ENCODE measurements at regions not wholly inside any gene's neighbourhood (a gene's known extent, or its start where the extent isn't known, plus 50 kb on each side); places are given as distances from the start of the nearest gene placed in this dataset.

- no peak for DNase-seq (ENCODE audit: low spot score)
- no peak overlapping the region for H3K9ac ChIP-seq (ENCODE audit: low read depth in 1 of 2, low read length in 2 of 2)
- H3K27ac ChIP-seq (ENCODE audit: low read depth in 1 of 2, low read length in 2 of 2) = peak overlapping the region; percentile 77 to 87
- TF ChIP-seq GABPA (IDR thresholded peaks at IDR 0.05 in 1 of 2, conservative IDR thresholded peaks at IDR 0.05 in 1 of 2) = no peak
- no peak for TF ChIP-seq NR2F2 (IDR thresholded peaks at IDR 0.05)
- TF ChIP-seq, protein P1, sequence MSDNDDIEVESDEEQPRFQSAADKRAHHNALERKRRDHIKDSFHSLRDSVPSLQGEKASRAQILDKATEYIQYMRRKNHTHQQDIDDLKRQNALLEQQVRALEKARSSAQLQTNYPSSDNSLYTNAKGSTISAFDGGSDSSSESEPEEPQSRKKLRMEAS (IDR thresholded peaks at IDR 0.05) = no peak
- TF ChIP-seq FOXA2 (IDR thresholded peaks at IDR 0.05) = no peak
- no peak for TF ChIP-seq FOXA1 (IDR thresholded peaks at IDR 0.05)
- TF ChIP-seq REST (IDR thresholded peaks at IDR 0.05) = no peak
- no peak for TF ChIP-seq JUND (IDR thresholded peaks at IDR 0.05)
- TF ChIP-seq HNF4G (IDR thresholded peaks at IDR 0.05) = no peak
- TF ChIP-seq SP1 (IDR thresholded peaks at IDR 0.05) = no peak
- TF ChIP-seq RXRA (IDR thresholded peaks at IDR 0.05) = no peak
- H3K4me1 ChIP-seq (ENCODE audit: control insufficient read depth in 4 of 4, insufficient read depth in 4 of 4, low read length in 3 of 4) = peaks cover 0 to 26% (median 12%) of the 10 kb centered on the region in 4 donors
- 79% methylated on average over 7 of the region's 7 CpGs for WGBS
- no peak overlapping the region for H3K4me3 ChIP-seq (ENCODE audit: low read depth in 1 of 3, low read length in 3 of 3)
- H3K27me3 ChIP-seq (ENCODE audit: control insufficient read depth in 4 of 4, insufficient read depth in 4 of 4, low read length in 3 of 4) = no peaks in the 10 kb centered on the region
- H3K36me3 ChIP-seq (ENCODE audit: control insufficient read depth in 4 of 4, insufficient read depth in 3 of 4, low read depth in 1 of 4, low read length in 3 of 4) = no peaks in the 10 kb centered on the region
- no peaks in the 10 kb centered on the region for H3K9me3 ChIP-seq (ENCODE audit: control insufficient read depth in 4 of 4, low read length in 3 of 4)
Observed at GRCh38 chr6:18053078-18053477, 65.6 kb upstream of the KIF13A start.

GRCh38 chr6:18049646-18050045 lies 62.2 kb upstream of the KIF13A start:
- 97% methylated on average over 2 of the region's 2 CpGs for WGBS
- no peaks in the 10 kb centered on the region for H3K9me3 ChIP-seq (ENCODE audit: control insufficient read depth in 4 of 4, low read length in 3 of 4)
- no peak overlapping the region for H3K4me3 ChIP-seq (ENCODE audit: low read depth in 1 of 3, low read length in 3 of 3)
- DNase-seq (ENCODE audit: low spot score) = no peak
- no peak overlapping the region for H3K27ac ChIP-seq (ENCODE audit: low read depth in 1 of 2, low read length in 2 of 2)
- peaks cover 0 to 8% (median 0%) of the 10 kb centered on the region in 4 donors for H3K4me1 ChIP-seq (ENCODE audit: control insufficient read depth in 4 of 4, insufficient read depth in 4 of 4, low read length in 3 of 4)
- TF ChIP-seq ZBTB33 (IDR thresholded peaks at IDR 0.05) (no peak), CTCF (IDR thresholded peaks at IDR 0.05; ENCODE audit: low read depth, low read length, missing input control) (no peak), FOXA1 (IDR thresholded peaks at IDR 0.05) (no peak), REST (IDR thresholded peaks at IDR 0.05) (no peak), HNF4A (conservative IDR thresholded peaks at IDR 0.05) (no peak), JUND (IDR thresholded peaks at IDR 0.05) (no peak), RXRA (IDR thresholded peaks at IDR 0.05) (no peak), GABPA (IDR thresholded peaks at IDR 0.05 in 1 of 2, conservative IDR thresholded peaks at IDR 0.05 in 1 of 2) (no peak), YY1 (IDR thresholded peaks at IDR 0.05) (no peak), EGR1 (IDR thresholded peaks at IDR 0.05; ENCODE audit: low read depth in 2 of 2) (no peak), TAF1 (conservative IDR thresholded peaks at IDR 0.05) (no peak), RAD21 (IDR thresholded peaks at IDR 0.05) (no peak), NR2F2 (IDR thresholded peaks at IDR 0.05) (no peak), FOXA2 (IDR thresholded peaks at IDR 0.05) (no peak), SP1 (IDR thresholded peaks at IDR 0.05) (no peak)
- TF ChIP-seq, protein P1 (IDR thresholded peaks at IDR 0.05) = no peak
- TF ChIP-seq, protein P2, sequence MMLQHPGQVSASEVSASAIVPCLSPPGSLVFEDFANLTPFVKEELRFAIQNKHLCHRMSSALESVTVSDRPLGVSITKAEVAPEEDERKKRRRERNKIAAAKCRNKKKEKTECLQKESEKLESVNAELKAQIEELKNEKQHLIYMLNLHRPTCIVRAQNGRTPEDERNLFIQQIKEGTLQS (IDR thresholded peaks at IDR 0.05) = no peak
- no peaks in the 10 kb centered on the region for H3K36me3 ChIP-seq (ENCODE audit: control insufficient read depth in 4 of 4, insufficient read depth in 3 of 4, low read depth in 1 of 4, low read length in 3 of 4)
- H3K9ac ChIP-seq (ENCODE audit: low read depth in 1 of 2, low read length in 2 of 2) = no peak overlapping the region
- H3K27me3 ChIP-seq (ENCODE audit: control insufficient read depth in 4 of 4, insufficient read depth in 4 of 4, low read length in 3 of 4) = no peaks in the 10 kb centered on the region
